Erythroblast (primary cell): ENCODE measurements at regions not wholly inside any gene's neighbourhood (a gene's known extent, or its start where the extent isn't known, plus 50 kb on each side); places are given as distances from the start of the nearest gene placed in this dataset.

Experiments used
- GATA1 ChIP-seq: IDR thresholded peaks from 2 replicates; pipeline ENCODE4 v1.6.1; 2011; ENCODE audit warnings: low read depth, mild to moderate bottlenecking, control low read depth, low read length, moderate library complexity
- POLR2A ChIP-seq: IDR thresholded peaks from 2 replicates; pipeline ENCODE4 v1.6.1; 2011; ENCODE audit warnings: mild to moderate bottlenecking, low read length

- TF ChIP-seq POLR2A (no peak), GATA1 (no peak)
Observed at GRCh38 chr7:81301815-81302214, 383.0 kb upstream of the SEMA3C start.
